ENCODE measurements at regions not wholly inside any gene's neighbourhood (a gene's known extent, or its start where the extent isn't known, plus 50 kb on each side); places are given as distances from the start of the nearest gene placed in this dataset.

DNA sequence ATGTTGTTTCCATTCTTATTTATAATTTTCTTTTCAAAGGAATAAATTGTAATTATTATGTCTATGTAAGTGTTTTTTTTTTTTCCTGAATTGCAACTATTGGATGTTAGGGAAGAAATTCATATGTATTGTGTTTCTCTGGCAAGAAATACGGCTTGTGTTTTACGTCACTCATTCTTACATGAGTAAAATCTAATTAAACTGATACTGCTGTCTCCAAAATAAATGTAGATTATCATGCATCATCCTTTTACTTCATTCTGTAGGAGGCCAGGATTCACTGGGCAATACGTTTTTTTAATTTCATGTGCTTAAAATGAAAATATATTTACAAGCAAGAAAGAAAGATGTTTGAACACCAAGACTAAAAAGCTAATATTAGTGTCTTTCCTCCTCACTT, 590.8 kb downstream of the OTOL1 start:
- no peak overlapping the region for H3K4me3 ChIP-seq
- H3K27ac ChIP-seq, result no peak overlapping the region
- no peaks in the 10 kb centered on the region for H3K9me3 ChIP-seq
- TF ChIP-seq, protein P1, sequence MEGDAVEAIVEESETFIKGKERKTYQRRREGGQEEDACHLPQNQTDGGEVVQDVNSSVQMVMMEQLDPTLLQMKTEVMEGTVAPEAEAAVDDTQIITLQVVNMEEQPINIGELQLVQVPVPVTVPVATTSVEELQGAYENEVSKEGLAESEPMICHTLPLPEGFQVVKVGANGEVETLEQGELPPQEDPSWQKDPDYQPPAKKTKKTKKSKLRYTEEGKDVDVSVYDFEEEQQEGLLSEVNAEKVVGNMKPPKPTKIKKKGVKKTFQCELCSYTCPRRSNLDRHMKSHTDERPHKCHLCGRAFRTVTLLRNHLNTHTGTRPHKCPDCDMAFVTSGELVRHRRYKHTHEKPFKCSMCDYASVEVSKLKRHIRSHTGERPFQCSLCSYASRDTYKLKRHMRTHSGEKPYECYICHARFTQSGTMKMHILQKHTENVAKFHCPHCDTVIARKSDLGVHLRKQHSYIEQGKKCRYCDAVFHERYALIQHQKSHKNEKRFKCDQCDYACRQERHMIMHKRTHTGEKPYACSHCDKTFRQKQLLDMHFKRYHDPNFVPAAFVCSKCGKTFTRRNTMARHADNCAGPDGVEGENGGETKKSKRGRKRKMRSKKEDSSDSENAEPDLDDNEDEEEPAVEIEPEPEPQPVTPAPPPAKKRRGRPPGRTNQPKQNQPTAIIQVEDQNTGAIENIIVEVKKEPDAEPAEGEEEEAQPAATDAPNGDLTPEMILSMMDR (IDR thresholded peaks at IDR 0.05), result no peak
- H3K36me3 ChIP-seq, result no peaks in the 10 kb centered on the region
- H3K27me3 ChIP-seq (replicated peaks; ENCODE audit: insufficient read depth), result no peaks in the 10 kb centered on the region
- ATAC-seq (ENCODE audit: insufficient number of reproducible peaks, low FRiP score, low read depth), result no peak
- DNase-seq (ENCODE audit: low spot score), result no peak
- no peaks in the 10 kb centered on the region for H3K4me1 ChIP-seq (ENCODE audit: control insufficient read depth in 1 of 2, low read depth in 2 of 2)

DNA sequence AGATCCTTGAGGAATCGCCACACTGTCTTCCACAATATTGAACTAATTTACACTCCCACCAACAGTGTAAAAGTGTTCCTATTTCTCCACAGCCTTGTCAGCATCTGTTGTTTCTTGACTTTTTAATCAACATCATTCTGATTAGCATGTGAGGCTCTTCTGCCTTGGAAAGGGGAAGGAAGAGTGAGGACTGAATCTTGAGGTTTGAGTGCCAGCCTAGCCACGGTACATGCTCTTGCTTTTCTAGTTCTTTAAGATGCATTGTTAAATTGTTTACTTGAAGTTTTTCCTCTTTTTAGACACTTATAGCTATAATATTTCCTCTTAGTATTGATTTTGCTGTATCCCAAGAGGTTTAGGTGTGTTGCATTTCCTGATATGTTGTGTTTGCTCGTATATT, 596.1 kb downstream of the OTOL1 start:
- Histone ChIP-seq H3K9me3 (no peaks in the 10 kb centered on the region), H3K27ac (no peak overlapping the region), H3K4me3 (no peak overlapping the region), H3K36me3 (no peaks in the 10 kb centered on the region), H3K4me1 (ENCODE audit: control insufficient read depth in 1 of 2, low read depth in 2 of 2) (no peaks in the 10 kb centered on the region), H3K27me3 (replicated peaks; ENCODE audit: insufficient read depth) (no peaks in the 10 kb centered on the region)
- ATAC-seq (ENCODE audit: insufficient number of reproducible peaks, low FRiP score, low read depth) (no peak), DNase-seq (ENCODE audit: low spot score) (no peak)
- TF ChIP-seq, protein P1 (IDR thresholded peaks at IDR 0.05), result no peak

DNA sequence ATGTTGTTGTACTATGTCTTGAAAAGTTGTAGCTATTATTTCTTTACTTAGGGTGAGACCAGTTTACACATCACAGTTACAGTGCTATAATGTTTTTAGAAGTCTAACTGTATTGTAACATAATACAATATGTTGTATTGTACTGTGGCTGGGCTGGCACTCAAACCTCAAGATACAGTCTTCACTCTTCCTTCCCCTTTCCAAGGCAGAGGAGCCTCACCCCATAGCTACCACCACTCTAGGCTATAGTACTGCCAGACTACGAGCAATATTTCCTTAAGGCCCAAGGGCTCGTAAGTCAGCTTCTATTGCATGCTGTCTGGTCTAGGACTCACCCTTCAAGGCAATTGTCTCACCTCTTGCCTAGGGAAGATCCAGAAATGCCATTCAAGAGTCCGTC, 597.7 kb downstream of the OTOL1 start:
- Histone ChIP-seq H3K4me1 (ENCODE audit: control insufficient read depth in 1 of 2, low read depth in 2 of 2) (no peaks in the 10 kb centered on the region), H3K9me3 (no peaks in the 10 kb centered on the region), H3K4me3 (no peak overlapping the region), H3K36me3 (no peaks in the 10 kb centered on the region), H3K27ac (no peak overlapping the region), H3K27me3 (replicated peaks; ENCODE audit: insufficient read depth) (no peaks in the 10 kb centered on the region)
- DNase-seq (ENCODE audit: low spot score), result no peak
- TF ChIP-seq, protein P1 (IDR thresholded peaks at IDR 0.05), result no peak
- ATAC-seq (ENCODE audit: insufficient number of reproducible peaks, low FRiP score, low read depth), result no peak

DNA sequence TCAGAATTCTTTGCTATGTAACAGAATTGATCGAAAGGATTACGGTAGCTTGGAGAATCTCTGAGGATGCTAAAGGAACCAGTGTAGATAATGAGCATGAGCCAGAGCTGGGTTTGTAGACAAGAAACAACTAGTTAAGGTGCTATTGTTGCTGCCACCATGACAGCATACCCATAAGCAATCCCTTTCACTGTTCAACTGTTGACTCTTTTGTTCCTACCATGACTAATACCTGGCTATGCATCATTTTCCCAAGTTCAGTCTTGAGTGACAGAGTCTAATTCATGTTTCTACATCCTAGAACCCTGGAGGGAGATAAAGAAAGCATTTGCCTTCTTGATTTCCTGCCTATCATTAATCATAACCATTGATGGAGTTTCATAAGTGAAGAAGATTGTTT, 600.3 kb downstream of the OTOL1 start:
- Histone ChIP-seq H3K4me3 (no peak overlapping the region), H3K9me3 (no peaks in the 10 kb centered on the region), H3K4me1 (ENCODE audit: control insufficient read depth in 1 of 2, low read depth in 2 of 2) (no peaks in the 10 kb centered on the region), H3K36me3 (no peaks in the 10 kb centered on the region), H3K27me3 (replicated peaks; ENCODE audit: insufficient read depth) (no peaks in the 10 kb centered on the region), H3K27ac (no peak overlapping the region)
- DNase-seq (ENCODE audit: low spot score), result no peak
- ATAC-seq (ENCODE audit: insufficient number of reproducible peaks, low FRiP score, low read depth), result no peak
- TF ChIP-seq, protein P1 (IDR thresholded peaks at IDR 0.05), result no peak

DNA sequence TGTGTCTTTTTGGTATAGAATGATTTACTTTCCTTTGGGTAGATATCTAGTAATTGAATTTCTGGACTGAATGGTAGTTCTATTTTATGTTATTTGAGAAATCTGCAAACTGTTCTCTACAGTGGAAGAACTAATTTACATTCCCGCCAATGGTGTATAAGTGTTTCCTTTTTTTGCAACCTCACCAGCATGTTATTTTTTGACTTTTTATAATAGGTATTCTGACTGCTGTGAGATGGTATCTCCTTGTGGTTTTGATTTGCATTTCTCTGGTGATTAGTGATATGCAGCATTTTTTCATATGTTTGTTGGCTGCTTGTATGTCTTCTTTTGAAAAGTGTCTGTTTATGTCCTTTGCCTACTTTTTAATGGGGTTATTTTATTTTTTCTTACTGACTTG, 607.2 kb downstream of the OTOL1 start:
- no peak overlapping the region for H3K27ac ChIP-seq
- H3K27me3 ChIP-seq (replicated peaks; ENCODE audit: insufficient read depth), result no peaks in the 10 kb centered on the region
- no peaks in the 10 kb centered on the region for H3K4me1 ChIP-seq (ENCODE audit: control insufficient read depth in 1 of 2, low read depth in 2 of 2)
- no peak for DNase-seq (ENCODE audit: low spot score)
- no peaks in the 10 kb centered on the region for H3K9me3 ChIP-seq
- H3K4me3 ChIP-seq, result no peak overlapping the region
- no peaks in the 10 kb centered on the region for H3K36me3 ChIP-seq
- ATAC-seq (ENCODE audit: insufficient number of reproducible peaks, low FRiP score, low read depth), result no peak
- TF ChIP-seq, protein P1 (IDR thresholded peaks at IDR 0.05), result no peak

All from thoracic aorta (tissue), 2 donors.